ACHN (cell line): ENCODE measurements at regions not wholly inside any gene's neighbourhood (a gene's known extent, or its start where the extent isn't known, plus 50 kb on each side); places are given as distances from the start of the nearest gene placed in this dataset.
"Not testable (repeated sequence)": the region's sequence is repeated elsewhere in the genome, so short reads cannot be mapped to it uniquely, and the experiment has no call there.

Experiments used
- DNase-seq: peaks from one replicate; pipeline ENCODE4 v3.0.0-alpha.2; 2015
- in situ Hi-C: cut with HindIII; loops from 2 replicates; pipeline ENCODE4 v1.10.0; 2017; ENCODE audit warnings: low sequenced_read_pairs, low pct_ligation_motif_present, low pct_unique_long_range_greater_than_20kb

- in situ Hi-C loops: not testable (repeated sequence)
Observed at GRCh38 chr1:29797125-29797524, 560.8 kb downstream of the PTPRU start.

GRCh38 chr1:29795965-29796364, 559.6 kb downstream of the PTPRU start:
- in situ Hi-C loops, DNase-seq: not testable (repeated sequence)

More at GRCh38 chr1:29797125-29797524, 560.8 kb downstream of the PTPRU start:
- not testable (repeated sequence) for DNase-seq

GRCh38 chr1:29793653-29794348, 557.5 kb downstream of the PTPRU start:
- in situ Hi-C loops: no loop called here
- DNase-seq: no peak

GRCh38 chr1:29793101-29793546, 556.8 kb downstream of the PTPRU start:
- in situ Hi-C loops: no loop called here
- DNase-seq: peak; percentile 74

GRCh38 chr1:29789910-29790247, 553.6 kb downstream of the PTPRU start:
- in situ Hi-C loops: no loop called here
- DNase-seq: no peak

- DNase-seq: no peak
- in situ Hi-C loops: no loop called here
Observed at GRCh38 chr1:29789221-29789909, 553.0 kb downstream of the PTPRU start.

GRCh38 chr1:29786791-29787732, 550.7 kb downstream of the PTPRU start:
- in situ Hi-C loops: no loop called here

GRCh38 chr1:29786195-29786594, 549.9 kb downstream of the PTPRU start:
- in situ Hi-C loops: no loop called here
- DNase-seq: no peak

More at GRCh38 chr1:29786791-29787732, 550.7 kb downstream of the PTPRU start:
- DNase-seq: no peak

- DNase-seq: no peak
Observed at GRCh38 chr1:29785554-29785953, 549.2 kb downstream of the PTPRU start.

GRCh38 chr1:29785137-29785527, 548.8 kb downstream of the PTPRU start:
- no peak for DNase-seq
- in situ Hi-C loops: no loop called here

More at GRCh38 chr1:29785554-29785953, 549.2 kb downstream of the PTPRU start:
- in situ Hi-C loops: no loop called here

GRCh38 chr1:29784276-29785136, 548.2 kb downstream of the PTPRU start:
- in situ Hi-C loops: no loop called here
- no peak for DNase-seq

- no peak for DNase-seq
- in situ Hi-C loops: no loop called here
Observed at GRCh38 chr1:29783508-29784275, 547.4 kb downstream of the PTPRU start.

- in situ Hi-C loops: no loop called here
- no peak for DNase-seq
Observed at GRCh38 chr1:29782846-29783507, 546.7 kb downstream of the PTPRU start.

- in situ Hi-C loops: no loop called here
- DNase-seq: no peak
Observed at GRCh38 chr1:29779146-29779545, 542.8 kb downstream of the PTPRU start.

- in situ Hi-C loops: no loop called here
- no peak for DNase-seq
Observed at GRCh38 chr1:29777522-29777921, 541.2 kb downstream of the PTPRU start.

GRCh38 chr1:29774355-29774754, 538.0 kb downstream of the PTPRU start:
- in situ Hi-C loops: no loop called here
- DNase-seq: no peak

GRCh38 chr1:29772584-29773100, 536.3 kb downstream of the PTPRU start:
- DNase-seq: no peak
- in situ Hi-C loops: no loop called here
